ENCODE measurements at regions not wholly inside any gene's neighbourhood (a gene's known extent, or its start where the extent isn't known, plus 50 kb on each side); places are given as distances from the start of the nearest gene placed in this dataset.

GRCh38 chr5:117769877-117770276 is 1195.3 kb upstream of the SEMA6A start:
- H3K27ac ChIP-seq = no peak overlapping the region
- no peak for TF ChIP-seq ZFX (IDR thresholded peaks at IDR 0.05; ENCODE audit: borderline replicate concordance)
- TF ChIP-seq, protein P1, sequence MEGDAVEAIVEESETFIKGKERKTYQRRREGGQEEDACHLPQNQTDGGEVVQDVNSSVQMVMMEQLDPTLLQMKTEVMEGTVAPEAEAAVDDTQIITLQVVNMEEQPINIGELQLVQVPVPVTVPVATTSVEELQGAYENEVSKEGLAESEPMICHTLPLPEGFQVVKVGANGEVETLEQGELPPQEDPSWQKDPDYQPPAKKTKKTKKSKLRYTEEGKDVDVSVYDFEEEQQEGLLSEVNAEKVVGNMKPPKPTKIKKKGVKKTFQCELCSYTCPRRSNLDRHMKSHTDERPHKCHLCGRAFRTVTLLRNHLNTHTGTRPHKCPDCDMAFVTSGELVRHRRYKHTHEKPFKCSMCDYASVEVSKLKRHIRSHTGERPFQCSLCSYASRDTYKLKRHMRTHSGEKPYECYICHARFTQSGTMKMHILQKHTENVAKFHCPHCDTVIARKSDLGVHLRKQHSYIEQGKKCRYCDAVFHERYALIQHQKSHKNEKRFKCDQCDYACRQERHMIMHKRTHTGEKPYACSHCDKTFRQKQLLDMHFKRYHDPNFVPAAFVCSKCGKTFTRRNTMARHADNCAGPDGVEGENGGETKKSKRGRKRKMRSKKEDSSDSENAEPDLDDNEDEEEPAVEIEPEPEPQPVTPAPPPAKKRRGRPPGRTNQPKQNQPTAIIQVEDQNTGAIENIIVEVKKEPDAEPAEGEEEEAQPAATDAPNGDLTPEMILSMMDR (IDR thresholded peaks at IDR 0.05) = no peak

DNA sequence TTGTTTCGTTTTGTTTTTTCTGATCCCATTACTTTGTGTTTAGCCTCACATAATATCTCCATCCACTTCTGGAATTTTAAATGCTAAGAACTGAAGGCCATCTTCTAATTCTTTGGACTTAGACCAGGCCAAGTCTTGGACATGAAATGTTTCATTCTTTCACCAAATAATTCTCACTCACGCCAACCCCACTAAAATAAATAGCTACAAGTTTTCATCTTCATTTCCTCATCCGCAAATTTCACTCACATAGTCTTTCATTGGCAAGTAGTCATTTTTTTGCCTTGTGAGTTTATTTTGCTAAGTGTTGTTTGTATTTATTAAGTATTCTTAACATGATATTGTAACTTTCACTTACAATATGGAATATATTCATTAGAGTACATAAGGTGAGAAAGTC is 1188.6 kb upstream of the SEMA6A start:
- H3K27ac ChIP-seq = no peak overlapping the region
- TF ChIP-seq, protein P1 (IDR thresholded peaks at IDR 0.05) = no peak
- no peak for TF ChIP-seq ZFX (IDR thresholded peaks at IDR 0.05; ENCODE audit: borderline replicate concordance)

DNA sequence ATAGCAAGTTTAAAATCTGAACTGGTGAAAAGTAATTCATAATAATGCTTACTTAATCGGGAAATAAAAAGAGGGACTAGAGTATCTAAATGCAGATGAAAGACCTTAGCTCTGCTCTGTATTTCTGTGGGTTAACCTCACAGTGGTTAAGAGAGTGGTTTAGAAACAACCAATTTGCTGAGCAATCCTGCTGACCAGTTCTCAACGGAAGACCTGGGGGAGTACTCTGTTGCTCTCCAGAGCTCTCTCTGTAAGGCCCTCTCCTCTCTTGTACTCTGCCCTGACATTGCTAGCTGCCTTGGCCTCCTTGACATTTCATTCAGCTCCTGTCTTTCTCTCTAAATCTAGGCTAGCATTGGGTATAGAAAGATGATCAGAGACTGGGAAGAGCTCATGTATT is 1186.6 kb upstream of the SEMA6A start:
- no peak overlapping the region for H3K27ac ChIP-seq
- TF ChIP-seq ZFX (IDR thresholded peaks at IDR 0.05; ENCODE audit: borderline replicate concordance) = no peak
- TF ChIP-seq, protein P1 (IDR thresholded peaks at IDR 0.05) = no peak

DNA sequence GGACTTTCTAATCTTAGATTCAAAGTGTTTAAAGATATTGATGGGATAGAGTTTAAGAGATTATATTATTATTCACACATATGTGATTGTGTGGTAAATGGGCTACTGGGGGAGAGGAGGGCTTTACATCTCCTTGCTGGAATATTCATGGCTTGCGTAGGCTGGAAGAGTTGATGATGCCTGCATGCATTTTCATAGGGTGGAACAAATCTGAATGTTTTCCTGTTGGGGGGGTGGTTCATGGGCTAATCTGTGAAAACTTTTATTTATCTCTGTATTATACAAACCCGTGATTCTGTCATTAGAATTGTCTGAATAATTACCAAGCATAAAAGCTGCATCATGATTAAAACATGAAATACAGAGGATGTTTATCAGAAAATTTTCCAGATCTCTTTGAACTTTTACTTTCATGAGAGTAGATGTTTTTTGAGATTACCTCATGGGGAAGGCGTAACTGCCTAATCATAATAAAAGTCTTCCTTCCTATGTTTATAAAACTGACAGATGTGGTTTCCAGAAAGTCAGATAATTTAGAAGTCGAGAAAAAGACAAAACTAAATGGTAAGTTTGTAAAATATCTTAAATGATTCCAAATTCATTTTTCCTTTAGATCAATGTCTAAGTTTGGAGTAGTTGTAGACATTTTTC is 1185.4 kb upstream of the SEMA6A start:
- no peak overlapping the region for H3K27ac ChIP-seq
- TF ChIP-seq ZFX (IDR thresholded peaks at IDR 0.05; ENCODE audit: borderline replicate concordance) = no peak
- TF ChIP-seq, protein P1 (IDR thresholded peaks at IDR 0.05) = no peak

- TF ChIP-seq ZFX (IDR thresholded peaks at IDR 0.05; ENCODE audit: borderline replicate concordance) = no peak
- no peak overlapping the region for H3K27ac ChIP-seq
Observed at GRCh38 chr5:117752403-117752802, 1177.8 kb upstream of the SEMA6A start.

- TF ChIP-seq, protein P1 (IDR thresholded peaks at IDR 0.05) = no peak
- TF ChIP-seq ZFX (IDR thresholded peaks at IDR 0.05; ENCODE audit: borderline replicate concordance) = no peak
Observed at GRCh38 chr5:117748336-117748735, 1173.7 kb upstream of the SEMA6A start.

GRCh38 chr5:117743337-117743736 is 1168.7 kb upstream of the SEMA6A start:
- no peak for TF ChIP-seq ZFX (IDR thresholded peaks at IDR 0.05; ENCODE audit: borderline replicate concordance)
- TF ChIP-seq, protein P1 (IDR thresholded peaks at IDR 0.05) = no peak
- no peak overlapping the region for H3K27ac ChIP-seq

More at GRCh38 chr5:117748336-117748735, 1173.7 kb upstream of the SEMA6A start:
- H3K27ac ChIP-seq = no peak overlapping the region

All from 22Rv1 (cell line).